Lower leg skin (tissue), 4 donors: ENCODE measurements at regions not wholly inside any gene's neighbourhood (a gene's known extent, or its start where the extent isn't known, plus 50 kb on each side); places are given as distances from the start of the nearest gene placed in this dataset.

ENCODE experiments used
- DNase-seq, 2 donors: peaks; one replicate each; pipeline ENCODE4 v3.0.0-alpha.2; 2019; ENCODE audit warnings: low spot score in 2 of 2
- H3K4me3 ChIP-seq: fragments of 200-600 bp; sonication (generic); 2 replicates; pipeline ENCODE4 v1.5.1; 2017; ENCODE audit warnings: mild to moderate bottlenecking, low read depth; ENCODE audit not compliant: poor library complexity, severe bottlenecking
- POLR2A ChIP-seq, 2 donors: fragments of 450-650 bp; IDR thresholded peaks; one replicate each; pipeline ENCODE4 v1.6.1; 2016 to 2017; ENCODE audit warnings: antibody characterized with exemption in 2 of 2, mild to moderate bottlenecking in 1 of 2, moderate library complexity in 1 of 2
- WGBS, 2 donors: methylation state at CpG; one replicate each; pipeline ENCODE4 v1.1.5; 2018; 5-methylcytosine and 5-hydroxymethylcytosine counted together
- intact Hi-C: fragments of 100-400 bp; cut with DNase I; formaldehyde crosslinking; loops from one replicate; pipeline ENCODE4 v1.15.0; 2023; ENCODE audit warnings: low total_unique reads
- TF ChIP-seq, protein P1 (sequence below), 3 donors: fragments of 450-650 bp; IDR thresholded peaks; one replicate each; pipeline ENCODE4 v1.5.1; 2016; ENCODE audit warnings: antibody characterized with exemption in 3 of 3, mild to moderate bottlenecking in 3 of 3, moderate library complexity in 2 of 3

DNA sequence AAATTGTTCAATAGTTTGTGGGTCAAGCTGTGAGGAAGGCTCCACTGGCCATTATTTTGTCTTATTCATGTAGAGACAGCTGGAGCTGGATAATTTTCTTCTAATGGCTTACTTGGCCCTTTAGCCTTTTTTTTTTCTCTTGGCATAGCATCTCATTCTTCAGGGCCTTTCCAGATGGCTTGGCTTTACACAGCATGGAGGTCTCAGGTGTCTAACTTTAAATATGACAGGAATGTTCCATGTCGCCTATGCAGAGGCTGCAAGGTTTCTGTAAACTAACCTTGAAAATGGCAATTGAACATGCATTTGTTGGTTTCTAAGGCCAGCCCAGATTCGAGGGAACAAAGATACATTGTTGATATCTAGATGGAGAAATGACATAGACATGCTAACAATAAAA, 247.9 kb upstream of the CNTN5 start:
- intact Hi-C loops: no loop called here
- H3K4me3 ChIP-seq: no peak overlapping the region
- 78% methylated on average over 2 of the region's 2 CpGs for WGBS, 2 donors
- no peak for DNase-seq
- TF ChIP-seq, protein P1, sequence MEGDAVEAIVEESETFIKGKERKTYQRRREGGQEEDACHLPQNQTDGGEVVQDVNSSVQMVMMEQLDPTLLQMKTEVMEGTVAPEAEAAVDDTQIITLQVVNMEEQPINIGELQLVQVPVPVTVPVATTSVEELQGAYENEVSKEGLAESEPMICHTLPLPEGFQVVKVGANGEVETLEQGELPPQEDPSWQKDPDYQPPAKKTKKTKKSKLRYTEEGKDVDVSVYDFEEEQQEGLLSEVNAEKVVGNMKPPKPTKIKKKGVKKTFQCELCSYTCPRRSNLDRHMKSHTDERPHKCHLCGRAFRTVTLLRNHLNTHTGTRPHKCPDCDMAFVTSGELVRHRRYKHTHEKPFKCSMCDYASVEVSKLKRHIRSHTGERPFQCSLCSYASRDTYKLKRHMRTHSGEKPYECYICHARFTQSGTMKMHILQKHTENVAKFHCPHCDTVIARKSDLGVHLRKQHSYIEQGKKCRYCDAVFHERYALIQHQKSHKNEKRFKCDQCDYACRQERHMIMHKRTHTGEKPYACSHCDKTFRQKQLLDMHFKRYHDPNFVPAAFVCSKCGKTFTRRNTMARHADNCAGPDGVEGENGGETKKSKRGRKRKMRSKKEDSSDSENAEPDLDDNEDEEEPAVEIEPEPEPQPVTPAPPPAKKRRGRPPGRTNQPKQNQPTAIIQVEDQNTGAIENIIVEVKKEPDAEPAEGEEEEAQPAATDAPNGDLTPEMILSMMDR (IDR thresholded peaks at IDR 0.05): no peak
- TF ChIP-seq POLR2A (IDR thresholded peaks at IDR 0.05): no peak

DNA sequence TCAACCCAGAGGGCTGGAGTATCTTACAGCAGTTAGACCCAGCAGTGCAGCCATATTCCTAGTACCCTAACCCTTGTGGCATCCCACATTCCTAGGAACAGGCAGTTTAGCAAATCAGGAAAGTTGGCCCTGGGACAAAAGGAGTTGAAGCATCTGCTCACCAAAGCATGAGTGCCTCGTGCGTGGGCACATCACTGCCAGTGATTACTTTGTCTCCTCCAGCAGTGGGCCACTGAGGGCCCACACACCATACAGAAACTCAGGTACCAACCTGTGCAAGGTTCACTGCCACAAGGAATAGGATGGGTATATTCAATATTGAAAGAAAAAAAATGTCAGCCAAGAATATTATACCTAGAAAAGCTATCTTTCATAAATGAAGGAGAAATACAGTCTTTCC, 227.5 kb upstream of the CNTN5 start:
- 95 to 100% methylated on average over 2 of the region's 2 CpGs for WGBS, 2 donors
- TF ChIP-seq, protein P1 (IDR thresholded peaks at IDR 0.05): no peak
- TF ChIP-seq POLR2A (IDR thresholded peaks at IDR 0.05): no peak
- intact Hi-C loops: no loop called here
- no peak for DNase-seq
- H3K4me3 ChIP-seq: no peak overlapping the region

DNA sequence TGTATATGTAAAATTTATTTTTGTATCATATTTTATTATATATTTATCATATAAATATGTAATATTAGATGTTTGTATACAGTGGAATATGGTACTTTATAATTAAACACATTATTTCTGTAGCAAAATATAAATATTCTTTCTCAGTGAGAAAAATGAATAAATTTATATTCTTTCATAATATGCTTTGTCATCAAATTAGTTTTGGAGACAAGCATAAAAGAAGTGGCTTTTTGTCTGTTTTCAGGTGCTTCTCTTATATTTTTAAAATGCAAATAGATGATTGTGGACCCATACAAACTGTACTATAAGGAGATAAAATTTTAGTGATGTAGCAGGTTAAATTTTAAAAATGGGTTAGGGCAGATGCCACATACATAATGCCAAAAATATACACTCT, 222.4 kb upstream of the CNTN5 start:
- no peak overlapping the region for H3K4me3 ChIP-seq
- DNase-seq: no peak
- TF ChIP-seq, protein P1 (IDR thresholded peaks at IDR 0.05): no peak
- TF ChIP-seq POLR2A (IDR thresholded peaks at IDR 0.05): no peak
- intact Hi-C loops: no loop called here

DNA sequence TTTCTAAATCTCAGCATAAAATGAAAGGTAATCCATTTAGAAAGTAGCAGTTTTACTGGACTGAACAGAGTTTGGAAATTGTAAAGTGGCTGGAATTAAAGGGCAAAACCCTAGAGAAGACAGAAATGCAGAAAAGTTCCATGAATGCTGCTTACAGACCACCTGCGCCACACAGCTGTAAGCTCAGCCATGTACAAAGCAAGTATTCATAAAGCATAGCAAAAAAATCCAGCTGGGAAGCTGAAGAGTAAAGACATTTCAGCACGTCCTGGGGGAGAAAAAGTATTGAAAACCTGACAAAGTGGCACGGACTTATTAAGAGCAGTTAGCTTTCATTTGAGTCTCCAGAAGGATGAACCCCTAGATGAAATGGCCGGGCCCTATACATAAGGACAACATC, 220.1 kb upstream of the CNTN5 start:
- no peak for TF ChIP-seq POLR2A (IDR thresholded peaks at IDR 0.05)
- TF ChIP-seq, protein P1 (IDR thresholded peaks at IDR 0.05): no peak
- WGBS, 2 donors: 67% methylated on average over 4 of the region's 4 CpGs
- intact Hi-C loops: no loop called here
- no peak for DNase-seq
- H3K4me3 ChIP-seq: no peak overlapping the region

DNA sequence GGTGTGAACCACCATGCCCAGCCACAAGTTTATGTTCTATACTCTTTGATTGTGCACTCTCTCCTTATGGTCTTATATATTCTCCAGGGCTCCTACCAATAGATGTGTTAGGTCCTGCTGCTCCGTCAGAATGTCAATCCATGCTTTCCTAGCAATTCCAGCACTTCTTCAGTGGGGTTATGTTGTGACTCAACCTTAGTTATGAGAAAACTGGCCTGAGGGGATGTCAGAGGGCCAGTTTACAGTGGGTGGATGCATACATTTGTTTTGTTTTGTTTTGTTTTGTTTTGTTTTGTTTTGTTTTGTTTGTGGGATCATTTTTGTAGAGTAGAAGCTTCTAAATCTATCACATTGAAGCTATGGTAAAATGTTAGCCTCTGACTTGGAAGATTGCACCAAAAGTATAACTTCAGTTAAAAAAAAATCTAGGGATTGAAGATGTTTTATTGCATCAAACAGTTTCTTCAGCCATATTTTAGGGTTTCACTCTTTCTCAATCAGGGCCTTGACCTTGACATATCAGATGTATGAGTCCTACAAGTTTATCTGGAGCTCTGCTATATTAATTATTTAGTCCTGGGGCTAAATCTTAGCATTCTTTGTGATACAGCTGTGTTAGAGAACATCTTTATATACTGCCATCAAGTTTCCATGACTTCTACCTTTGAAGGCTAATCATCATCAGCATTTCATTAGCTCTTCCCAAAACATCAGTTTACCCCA, 191.6 kb upstream of the CNTN5 start:
- intact Hi-C loops: no loop called here
- 86 to 87% methylated on average over 1 of the region's 1 CpG for WGBS, 2 donors
- no peak for DNase-seq
- H3K4me3 ChIP-seq: no peak overlapping the region
- no peak for TF ChIP-seq POLR2A (IDR thresholded peaks at IDR 0.05)
- TF ChIP-seq, protein P1 (IDR thresholded peaks at IDR 0.05): no peak

DNA sequence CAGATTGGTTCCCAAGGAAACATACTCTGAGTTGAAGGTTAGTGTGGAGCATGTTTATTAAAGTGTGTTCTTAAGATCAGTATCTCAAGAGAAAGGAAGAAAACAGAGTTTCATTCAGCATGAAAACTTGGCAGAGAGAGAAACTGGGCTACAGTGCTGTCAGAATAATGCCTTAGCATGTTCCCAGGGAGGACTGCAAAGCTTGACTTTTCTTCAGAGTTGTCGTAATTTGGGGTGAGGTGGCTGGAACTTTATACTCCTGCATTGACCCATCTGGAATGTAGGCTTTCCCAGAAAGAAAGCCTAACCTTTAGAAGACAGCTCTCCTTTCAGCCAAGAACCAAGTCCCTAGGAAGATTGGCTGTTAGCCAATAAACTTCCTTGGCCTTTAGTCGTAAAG, 190.8 kb upstream of the CNTN5 start:
- TF ChIP-seq POLR2A (IDR thresholded peaks at IDR 0.05): no peak
- TF ChIP-seq, protein P1 (IDR thresholded peaks at IDR 0.05): no peak

More for the DNA sequence above, 190.8 kb upstream of the CNTN5 start:
- no peak for DNase-seq
- H3K4me3 ChIP-seq: no peak overlapping the region
- WGBS, 2 donors: 52 to 55% methylated on average over 2 of the region's 2 CpGs
- intact Hi-C loops: no loop called here
